ENCODE measurements at regions not wholly inside any gene's neighbourhood (a gene's known extent, or its start where the extent isn't known, plus 50 kb on each side); places are given as distances from the start of the nearest gene placed in this dataset.

DNA sequence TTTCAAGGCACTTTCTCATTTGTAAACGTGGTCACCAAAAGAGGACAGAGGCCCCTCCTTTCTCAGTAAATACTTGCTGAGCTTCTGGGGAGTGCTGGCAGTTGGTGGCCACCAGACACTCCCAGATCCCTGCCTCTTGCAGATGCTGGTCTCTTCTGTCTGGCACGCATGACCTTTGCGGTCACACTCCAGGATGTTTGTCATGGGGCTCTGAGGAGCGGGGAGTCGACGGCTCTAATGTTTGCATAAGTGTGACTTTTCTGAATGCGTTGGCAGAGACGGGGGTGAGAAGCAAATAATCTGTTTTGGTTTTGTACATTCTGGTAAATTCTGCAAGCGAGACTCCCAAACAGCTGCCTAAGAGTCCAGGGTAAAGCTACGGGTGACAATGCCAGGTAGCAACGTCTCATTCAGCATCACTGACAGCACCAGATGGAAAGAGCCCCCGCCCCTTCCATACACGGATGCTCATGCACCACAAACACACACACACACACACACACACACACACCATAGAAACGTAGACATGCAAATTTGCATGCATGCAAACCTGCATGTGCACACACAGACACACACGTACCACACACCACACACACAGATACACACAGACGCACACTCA is 101.1 kb downstream of the YTHDF1 start:
- TF ChIP-seq, protein P1, sequence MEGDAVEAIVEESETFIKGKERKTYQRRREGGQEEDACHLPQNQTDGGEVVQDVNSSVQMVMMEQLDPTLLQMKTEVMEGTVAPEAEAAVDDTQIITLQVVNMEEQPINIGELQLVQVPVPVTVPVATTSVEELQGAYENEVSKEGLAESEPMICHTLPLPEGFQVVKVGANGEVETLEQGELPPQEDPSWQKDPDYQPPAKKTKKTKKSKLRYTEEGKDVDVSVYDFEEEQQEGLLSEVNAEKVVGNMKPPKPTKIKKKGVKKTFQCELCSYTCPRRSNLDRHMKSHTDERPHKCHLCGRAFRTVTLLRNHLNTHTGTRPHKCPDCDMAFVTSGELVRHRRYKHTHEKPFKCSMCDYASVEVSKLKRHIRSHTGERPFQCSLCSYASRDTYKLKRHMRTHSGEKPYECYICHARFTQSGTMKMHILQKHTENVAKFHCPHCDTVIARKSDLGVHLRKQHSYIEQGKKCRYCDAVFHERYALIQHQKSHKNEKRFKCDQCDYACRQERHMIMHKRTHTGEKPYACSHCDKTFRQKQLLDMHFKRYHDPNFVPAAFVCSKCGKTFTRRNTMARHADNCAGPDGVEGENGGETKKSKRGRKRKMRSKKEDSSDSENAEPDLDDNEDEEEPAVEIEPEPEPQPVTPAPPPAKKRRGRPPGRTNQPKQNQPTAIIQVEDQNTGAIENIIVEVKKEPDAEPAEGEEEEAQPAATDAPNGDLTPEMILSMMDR (conservative IDR thresholded peaks at IDR 0.05; ENCODE audit: low read depth, low read length) = no peak
- DNase-seq (ENCODE audit: low read depth) = no peak
- no peak overlapping the region for H3K4me3 ChIP-seq (ENCODE audit: low read depth, low read length)

DNA sequence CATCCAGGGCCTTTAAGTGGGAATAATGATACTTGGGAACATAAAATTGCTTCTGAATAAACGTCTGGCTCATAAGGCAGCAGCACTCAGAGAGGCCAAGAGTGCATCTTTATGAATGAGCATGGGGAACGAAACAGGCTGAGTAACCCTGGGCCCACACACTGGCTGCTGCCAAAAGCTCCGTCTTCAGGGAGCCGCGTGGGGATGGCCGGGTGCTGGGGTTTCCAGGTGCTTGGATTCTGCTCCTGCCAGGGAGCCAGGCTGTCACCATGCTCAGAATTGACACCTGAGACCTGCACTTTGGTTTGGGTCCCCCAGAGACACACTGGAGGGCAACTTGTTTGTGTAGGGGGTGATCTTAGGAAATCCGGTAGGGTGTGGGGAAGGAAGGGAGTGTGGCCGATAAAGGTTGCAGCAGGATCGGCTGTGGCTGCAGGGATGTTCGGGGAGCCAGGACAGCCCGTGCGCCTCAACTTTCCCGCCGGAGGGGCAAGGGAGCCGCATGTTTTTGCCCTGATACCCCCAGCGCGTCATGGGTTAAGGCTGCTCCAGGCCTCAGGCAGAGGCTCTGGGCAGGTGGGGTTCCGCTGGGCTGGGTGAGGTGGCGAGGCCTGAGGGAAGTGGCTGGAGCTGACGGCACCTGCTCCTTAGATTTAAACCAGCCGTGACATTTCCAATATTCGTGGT is 101.8 kb downstream of the YTHDF1 start:
- H3K4me3 ChIP-seq (ENCODE audit: low read depth, low read length) = no peak overlapping the region
- DNase-seq (ENCODE audit: low read depth) = no peak
- TF ChIP-seq, protein P1 (conservative IDR thresholded peaks at IDR 0.05; ENCODE audit: low read depth, low read length) = no peak

DNA sequence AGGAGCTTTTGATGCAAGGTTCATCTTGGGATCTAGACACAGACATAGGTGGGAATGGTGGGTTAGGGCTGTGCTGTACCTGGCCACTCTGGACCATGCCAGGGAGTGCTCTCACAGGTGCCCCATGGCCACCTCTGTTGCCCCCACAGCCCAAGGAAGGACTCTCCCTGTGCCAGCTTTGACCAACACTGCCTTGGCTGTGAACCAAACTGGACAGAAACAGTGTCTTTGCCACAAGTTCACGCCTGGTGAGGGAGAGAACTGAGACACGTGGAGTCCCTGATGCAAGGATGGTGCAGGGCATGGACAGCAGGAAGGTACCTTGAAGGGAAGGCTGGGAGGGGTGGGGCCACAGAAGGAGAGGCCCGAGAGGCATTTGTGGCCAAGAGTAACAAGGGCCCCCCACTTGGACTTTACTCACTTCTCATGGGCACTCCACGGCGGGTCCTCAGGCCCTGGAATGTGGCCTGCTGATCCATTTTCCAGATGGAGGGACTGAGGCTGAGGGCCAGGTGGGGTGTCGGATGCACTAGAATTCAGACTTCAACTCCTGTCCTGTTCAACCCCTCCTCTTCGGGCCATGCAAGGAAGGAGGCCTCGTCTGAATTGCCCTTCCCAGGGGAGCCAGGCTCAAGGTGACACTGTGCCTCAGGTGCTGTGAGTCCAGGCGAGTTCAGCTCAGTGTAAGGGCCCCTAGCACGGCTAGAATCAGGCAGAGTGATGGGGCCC is 103.3 kb downstream of the YTHDF1 start:
- H3K4me3 ChIP-seq (ENCODE audit: low read depth, low read length) = no peak overlapping the region
- no peak for DNase-seq (ENCODE audit: low read depth)
- TF ChIP-seq, protein P1 (conservative IDR thresholded peaks at IDR 0.05; ENCODE audit: low read depth, low read length) = no peak

DNA sequence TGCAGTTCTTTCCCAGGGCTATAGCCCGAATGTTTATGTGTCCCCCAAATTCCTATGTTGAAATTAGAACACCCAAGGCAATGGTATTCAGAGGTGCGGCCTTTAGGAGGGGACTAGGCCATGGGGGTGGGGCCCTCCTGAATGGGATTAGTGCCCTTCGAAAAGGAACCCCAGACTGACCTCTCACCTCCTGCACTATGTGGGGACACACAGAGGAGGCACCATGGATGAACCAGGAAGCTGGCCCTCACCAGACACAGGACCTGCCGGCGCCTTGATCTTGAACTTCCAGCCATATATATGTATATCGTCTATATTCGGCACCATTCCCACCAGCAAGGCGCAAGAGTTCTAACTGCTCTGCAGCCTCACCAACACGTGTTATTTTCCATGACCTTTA is 101.5 kb upstream of the BHLHE23 start:
- TF ChIP-seq, protein P1 (conservative IDR thresholded peaks at IDR 0.05; ENCODE audit: low read depth, low read length) = no peak
- DNase-seq (ENCODE audit: low read depth) = no peak
- no peak overlapping the region for H3K4me3 ChIP-seq (ENCODE audit: low read depth, low read length)

DNA sequence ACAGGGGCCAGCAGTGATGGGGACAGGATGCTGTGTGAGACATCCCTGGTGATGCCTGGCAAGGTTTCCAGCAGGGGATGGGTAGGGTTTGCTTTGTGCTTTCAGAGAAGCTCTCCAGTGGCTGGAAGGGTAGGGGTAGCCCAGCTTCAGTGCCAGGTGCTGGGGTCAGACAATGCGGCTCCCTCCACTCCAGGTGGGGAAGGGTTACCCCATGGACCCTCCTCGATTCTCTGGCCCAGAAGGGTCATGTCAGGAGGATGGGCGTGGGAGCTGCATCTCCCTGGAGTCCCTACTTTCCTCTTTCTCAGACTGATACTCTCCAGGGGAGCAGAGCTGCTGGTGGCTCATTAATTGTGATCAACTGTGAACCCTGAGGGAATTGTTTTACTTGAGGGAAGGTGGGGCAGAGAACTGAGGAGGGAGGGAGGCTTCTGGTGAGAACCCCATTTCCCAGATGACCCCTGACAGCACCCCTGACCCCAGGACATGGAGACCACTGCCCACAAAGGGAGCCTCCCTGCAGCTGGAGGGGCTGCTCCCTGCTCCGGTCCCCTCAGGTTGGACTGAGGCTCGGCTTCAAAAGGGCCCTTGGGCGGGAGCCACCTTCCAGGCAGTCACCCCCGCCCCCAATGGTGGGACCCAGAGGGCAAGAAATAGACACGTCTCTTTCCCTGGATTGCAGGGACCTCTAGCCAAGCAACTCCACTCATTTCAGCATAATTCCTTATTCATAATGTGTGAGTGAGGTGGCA is 100.9 kb upstream of the BHLHE23 start:
- H3K4me3 ChIP-seq (ENCODE audit: low read depth, low read length) = no peak overlapping the region
- TF ChIP-seq, protein P1 (conservative IDR thresholded peaks at IDR 0.05; ENCODE audit: low read depth, low read length) = no peak
- no peak for DNase-seq (ENCODE audit: low read depth)

DNA sequence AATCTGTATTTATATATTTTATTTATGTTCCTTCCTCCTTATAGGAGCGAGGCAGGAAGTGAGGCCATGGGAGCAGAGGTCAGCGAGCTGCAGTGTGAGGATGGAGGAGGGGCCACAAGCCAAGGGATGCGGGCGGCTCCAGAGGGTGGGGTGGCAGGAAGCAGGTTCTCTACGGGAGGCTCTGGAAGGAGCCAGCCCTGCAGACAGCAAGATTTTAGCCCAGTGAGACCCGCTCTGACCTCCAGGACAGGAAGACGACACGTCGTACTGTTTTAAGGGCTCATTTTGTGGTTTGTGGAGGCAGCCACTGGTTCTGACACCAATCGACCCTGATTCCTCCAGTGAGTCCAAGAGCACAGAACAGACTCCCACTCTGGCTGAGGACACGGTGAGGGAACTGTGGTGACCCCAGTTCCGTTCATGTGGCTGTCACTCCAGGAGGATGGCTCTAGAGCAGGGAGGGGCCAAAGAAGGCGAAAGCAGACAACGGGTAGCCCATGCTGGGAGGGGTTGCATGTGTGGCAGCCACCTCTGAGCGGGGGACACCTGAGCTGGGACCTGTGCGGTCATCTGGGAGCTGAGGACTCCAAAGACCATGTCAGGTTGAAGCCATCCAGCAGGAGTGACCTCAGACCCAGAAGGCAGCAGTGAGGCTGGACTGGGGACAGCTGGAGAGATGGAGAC is 100.1 kb upstream of the BHLHE23 start:
- H3K4me3 ChIP-seq (ENCODE audit: low read depth, low read length) = no peak overlapping the region
- TF ChIP-seq, protein P1 (conservative IDR thresholded peaks at IDR 0.05; ENCODE audit: low read depth, low read length) = no peak
- DNase-seq (ENCODE audit: low read depth) = no peak
